NCI-H1105 treated with DMSO at 0.1 percent for 48 hours (cell line): ENCODE measurements at regions not wholly inside any gene's neighbourhood (a gene's known extent, or its start where the extent isn't known, plus 50 kb on each side); places are given as distances from the start of the nearest gene placed in this dataset.
"Not testable (repeated sequence)": the region's sequence is repeated elsewhere in the genome, so short reads cannot be mapped to it uniquely, and the experiment has no call there.

Experiments used
- DNase-seq: peaks from one replicate; lab custom pipeline; 2025; lab: John Stamatoyannopoulos, UW

- DNase-seq = no peak
Observed at GRCh38 chr7:87007038-87007437, 52.4 kb downstream of the ELAPOR2 start.

GRCh38 chr7:87004956-87005355 is 54.5 kb downstream of the ELAPOR2 start:
- DNase-seq = no peak

GRCh38 chr7:87003872-87004798 is 55.3 kb downstream of the ELAPOR2 start:
- peak; percentile 91 for DNase-seq

DNA sequence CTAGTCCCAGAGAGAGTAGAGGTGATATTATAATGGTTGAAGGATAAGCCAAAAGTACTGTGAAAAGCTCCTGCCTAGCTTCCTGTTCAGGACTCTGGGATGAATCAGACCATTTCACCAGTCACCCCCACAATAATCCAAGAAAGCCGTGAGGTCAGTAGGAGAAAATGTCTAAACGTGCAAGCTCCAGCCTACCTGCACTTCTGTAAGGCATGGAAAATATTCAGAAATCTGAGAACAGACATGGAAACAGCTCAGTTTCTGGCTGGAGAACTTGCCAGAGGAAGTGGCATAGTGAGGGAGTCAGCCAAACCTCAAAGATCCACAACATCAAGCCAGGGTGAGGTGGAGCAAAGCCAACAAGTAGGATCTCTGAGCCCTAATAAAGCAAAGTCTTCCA is 58.2 kb downstream of the ELAPOR2 start:
- no peak for DNase-seq

GRCh38 chr7:87000344-87000743 is 59.1 kb downstream of the ELAPOR2 start:
- no peak for DNase-seq

- DNase-seq = no peak
Observed at GRCh38 chr7:86999750-87000149, 59.7 kb downstream of the ELAPOR2 start.

DNA sequence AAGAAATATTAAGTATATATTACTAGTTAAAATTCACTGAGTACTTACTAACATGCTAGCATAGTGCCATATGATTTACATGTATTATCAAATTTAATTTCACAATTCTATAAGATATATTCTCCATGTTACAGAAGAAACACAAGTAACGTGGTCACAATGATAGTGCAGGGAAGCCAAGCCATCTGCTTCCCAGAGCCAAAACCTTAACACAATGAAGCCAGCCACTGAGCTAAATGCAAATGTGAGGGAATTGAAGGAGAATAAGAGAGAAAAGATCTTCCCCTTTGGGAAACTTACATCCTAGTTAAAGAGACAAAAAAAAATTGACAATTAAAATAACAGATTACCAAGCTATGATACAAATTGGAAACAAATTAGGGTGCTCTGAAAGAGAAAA is 63.6 kb downstream of the ELAPOR2 start:
- no peak for DNase-seq

DNA sequence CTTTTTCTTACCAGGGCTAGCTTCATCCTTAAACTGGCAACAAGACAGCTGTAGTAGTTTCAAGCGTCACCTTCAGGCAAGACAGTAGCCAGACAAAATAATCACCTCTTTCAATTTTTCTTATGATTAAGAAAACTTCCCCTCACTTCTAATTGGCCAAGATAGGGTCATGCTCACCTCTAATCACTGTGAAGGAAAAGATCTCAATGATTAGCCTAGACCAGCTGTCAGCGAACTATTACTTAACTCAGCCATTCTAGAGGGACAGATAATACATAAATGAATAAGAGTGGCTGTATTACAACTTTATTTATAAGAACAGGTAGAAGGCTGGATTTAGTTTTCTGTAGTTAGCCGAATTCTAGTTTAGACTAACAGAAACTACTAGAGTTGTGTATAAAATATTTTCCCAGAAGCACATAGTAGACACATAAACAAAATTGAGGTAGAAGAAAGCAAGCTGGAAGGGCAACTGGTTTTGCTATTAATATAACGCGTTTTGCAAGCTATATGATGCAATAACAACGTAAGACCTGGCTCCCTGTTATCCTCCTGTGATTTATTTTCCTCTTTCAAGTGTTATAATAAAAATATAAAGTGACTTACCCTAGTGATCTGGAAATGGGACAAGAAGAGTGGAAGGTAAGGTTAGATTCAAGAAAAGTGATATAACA is 64.3 kb downstream of the ELAPOR2 start:
- no peak for DNase-seq

DNA sequence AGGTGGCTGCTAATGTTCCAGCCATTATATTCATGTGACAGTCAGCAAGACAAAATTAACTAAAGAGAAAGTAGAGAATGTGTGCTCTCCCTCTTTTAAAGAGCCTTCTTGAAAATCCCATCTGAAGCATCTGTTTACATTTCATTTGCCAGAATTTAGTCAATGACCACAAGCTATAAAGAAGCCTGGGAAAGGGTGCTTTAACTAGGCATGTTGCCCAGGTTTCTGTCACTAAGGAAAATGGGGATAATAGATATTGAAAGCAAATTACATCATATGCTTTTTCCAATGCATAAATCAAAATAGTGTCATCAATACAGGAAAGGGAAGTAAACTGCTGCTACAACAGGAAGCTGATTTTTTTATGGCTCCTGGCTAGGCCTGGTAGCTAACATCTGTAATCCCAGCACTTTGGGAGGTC is 67.7 kb downstream of the ELAPOR2 start:
- peak; percentile 49 for DNase-seq

DNA sequence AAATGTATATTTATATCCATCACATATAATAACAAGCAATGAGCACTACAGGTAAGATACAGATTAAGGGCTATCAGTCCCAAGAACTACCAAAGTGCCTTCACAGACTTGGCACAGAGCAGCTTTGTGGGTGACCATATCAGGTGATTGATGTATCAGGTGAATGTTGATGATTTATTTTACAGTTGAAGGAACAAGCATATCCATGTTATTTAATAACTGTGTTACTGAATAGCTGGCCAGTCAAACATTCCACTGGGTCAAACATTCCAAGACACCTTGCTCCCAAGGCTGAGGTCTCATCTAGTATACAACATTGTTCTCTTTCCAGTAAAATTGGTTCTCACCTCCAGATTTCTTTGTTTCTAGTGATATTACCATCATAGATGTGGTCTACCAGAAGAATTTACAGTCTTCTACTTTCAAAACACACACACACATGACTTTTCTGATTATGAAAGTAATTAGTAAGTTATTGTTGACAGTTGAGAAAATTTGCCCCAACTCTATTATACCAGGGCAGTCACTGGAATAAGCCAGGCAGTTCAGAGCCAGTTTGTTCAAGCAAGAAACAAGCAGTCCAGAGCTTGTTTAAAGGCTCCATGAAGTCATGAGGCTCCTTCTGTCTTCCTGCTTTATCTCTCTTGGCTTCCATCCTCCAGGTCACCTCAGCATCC is 68.2 kb downstream of the ELAPOR2 start:
- DNase-seq = no peak

- DNase-seq = no peak
Observed at GRCh38 chr7:86989407-86989806, 70.0 kb downstream of the ELAPOR2 start.

DNA sequence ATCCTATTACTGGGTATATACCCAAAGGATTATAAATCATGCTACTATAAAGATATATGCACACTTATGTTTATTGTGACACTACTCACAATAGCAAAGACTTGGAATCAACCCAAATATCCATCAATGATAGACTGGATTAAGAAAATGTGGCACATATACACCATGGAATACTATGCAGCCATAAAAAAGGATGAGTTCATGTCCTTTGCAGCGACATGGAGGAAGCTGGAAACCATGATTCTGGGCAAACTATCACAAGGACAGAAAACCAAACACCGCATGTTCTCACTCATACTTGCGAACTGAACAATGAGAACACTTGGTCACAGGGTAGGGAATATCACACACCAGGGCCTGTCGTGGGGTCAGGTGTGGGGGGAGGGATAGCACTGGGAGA is 71.6 kb downstream of the ELAPOR2 start:
- not testable (repeated sequence) for DNase-seq

- not testable (repeated sequence) for DNase-seq
Observed at GRCh38 chr7:86987358-86987757, 72.1 kb downstream of the ELAPOR2 start.

- not testable (repeated sequence) for DNase-seq
Observed at GRCh38 chr7:86985342-86985741, 74.1 kb downstream of the ELAPOR2 start.

GRCh38 chr7:86983654-86984053 is 75.8 kb downstream of the ELAPOR2 start:
- not testable (repeated sequence) for DNase-seq

DNA sequence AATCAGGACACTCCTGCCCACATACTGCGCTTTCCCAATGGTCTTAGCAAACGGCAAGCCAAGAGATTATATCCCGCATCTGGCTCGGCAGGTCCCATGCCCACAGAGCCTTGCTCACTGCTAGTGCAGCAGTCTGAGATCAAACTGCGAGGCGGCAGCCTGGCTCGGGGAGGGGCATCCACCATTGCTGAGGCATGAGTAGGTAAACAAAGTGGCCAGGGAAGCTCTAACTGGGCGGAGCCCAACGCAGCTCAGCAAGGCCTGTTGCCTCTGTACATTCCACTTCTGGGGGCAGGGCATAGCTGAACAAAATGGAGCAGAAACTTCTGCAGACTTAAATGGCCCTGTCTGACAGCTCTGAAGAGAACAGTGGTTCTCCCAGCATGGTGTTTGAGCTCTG is 77.5 kb downstream of the ELAPOR2 start:
- not testable (repeated sequence) for DNase-seq

DNA sequence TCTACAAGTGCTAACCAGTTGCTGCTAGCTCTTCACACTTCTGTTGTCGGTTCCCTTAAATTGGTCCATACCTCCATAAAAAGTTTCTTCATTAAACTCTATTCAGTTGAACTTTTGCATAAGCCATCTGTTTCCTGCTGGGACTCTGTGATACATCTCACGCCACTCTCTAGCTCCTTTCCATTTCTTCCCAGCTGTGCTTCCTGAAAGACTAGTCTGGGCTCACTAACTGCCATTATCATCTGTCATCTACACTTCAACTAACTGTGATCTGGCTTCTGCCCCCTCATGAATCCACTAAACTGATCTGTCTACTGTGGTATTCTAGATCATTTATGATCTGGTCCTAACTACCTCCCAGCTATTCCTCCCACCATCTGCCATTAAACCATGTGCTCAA is 78.3 kb downstream of the ELAPOR2 start:
- DNase-seq = no peak

GRCh38 chr7:86980223-86980622 is 79.2 kb downstream of the ELAPOR2 start:
- no peak for DNase-seq

DNA sequence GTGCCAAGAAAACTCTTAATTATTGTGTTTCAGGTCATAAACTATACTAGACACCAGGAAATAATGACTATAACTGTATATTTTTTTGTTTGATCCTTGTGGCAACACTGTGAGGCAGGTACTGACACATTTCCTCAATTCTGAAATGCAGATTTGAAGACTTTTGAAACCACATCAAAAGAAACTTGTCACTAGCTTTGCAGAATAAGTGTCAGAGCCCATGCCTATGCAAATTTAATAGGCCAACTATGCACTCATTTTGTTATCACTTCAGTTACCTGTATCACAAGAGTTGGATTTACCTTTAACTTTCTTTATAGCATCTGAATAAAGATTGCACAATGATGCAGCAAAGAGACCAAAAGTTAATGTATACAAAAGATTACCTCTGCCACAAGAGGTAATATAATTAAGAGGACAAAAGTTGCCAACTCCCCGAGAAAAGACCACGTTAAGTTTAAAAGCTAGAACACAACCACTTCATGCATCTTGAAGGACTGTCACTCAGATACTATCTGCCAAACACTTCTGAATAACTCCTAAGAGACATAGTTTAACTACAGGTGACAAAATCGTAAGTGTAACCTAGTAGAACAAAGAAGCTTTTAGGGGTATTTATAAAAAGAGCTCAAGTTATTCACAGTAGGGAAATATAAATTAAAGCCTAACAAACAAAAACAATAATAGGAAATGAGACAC is 80.5 kb downstream of the ELAPOR2 start:
- DNase-seq = no peak

GRCh38 chr7:86976958-86977357 is 82.5 kb downstream of the ELAPOR2 start:
- no peak for DNase-seq

GRCh38 chr7:86975914-86976313 is 83.5 kb downstream of the ELAPOR2 start:
- DNase-seq = no peak

DNA sequence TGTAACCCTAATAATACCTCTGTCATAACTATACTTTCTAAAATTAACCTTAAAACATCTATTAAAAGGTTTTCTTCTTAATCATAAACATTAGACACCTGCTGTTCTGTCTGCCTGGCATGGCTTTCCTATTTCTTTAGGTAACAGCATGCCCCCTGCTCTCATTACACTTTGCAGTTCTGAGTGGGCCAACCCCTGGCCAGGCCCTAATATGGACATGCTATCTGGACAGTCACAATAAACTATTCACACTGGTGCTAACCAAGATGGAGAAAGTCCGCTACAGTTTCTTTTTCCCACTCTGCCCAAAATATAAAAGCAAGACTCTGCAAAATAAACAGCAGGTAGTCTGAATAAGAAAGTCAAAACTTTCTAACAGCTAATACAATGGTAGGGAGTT is 84.0 kb downstream of the ELAPOR2 start:
- no peak for DNase-seq
